Stimulated activated CD4-positive, alpha-beta T cell treated with anti-CD3 and anti-CD28 coated beads, Interleukin-1b, Interleukin-23, amount 100 ng/mL, for 24 hours (primary cell): ENCODE measurements at regions not wholly inside any gene's neighbourhood (a gene's known extent, or its start where the extent isn't known, plus 50 kb on each side); places are given as distances from the start of the nearest gene placed in this dataset.

ENCODE experiments used
- DNase-seq, 4 experiments: peaks; one replicate each; pipeline ENCODE4 v3.0.0-alpha.2; 2020; ENCODE audit warnings: low read depth in 4 of 4, low spot score in 1 of 4

GRCh38 chr1:175829845-175830244 is 86.5 kb upstream of the TNR start:
- DNase-seq, result no peak

- DNase-seq, result no peak
These were observed 83.3 kb upstream of the TNR start for GRCh38 chr1:175826705-175827104.

GRCh38 chr1:175824079-175824478 is 80.7 kb upstream of the TNR start:
- DNase-seq, result peak in 1 of 4 experiments; percentile 3

- no peak for DNase-seq
These were observed 80.0 kb upstream of the TNR start for GRCh38 chr1:175823406-175823805.

- no peak for DNase-seq
These were observed 79.2 kb upstream of the TNR start for GRCh38 chr1:175822580-175822979.

GRCh38 chr1:175820456-175821025 is 77.1 kb upstream of the TNR start:
- DNase-seq, result no peak

GRCh38 chr1:175818929-175819328 is 75.5 kb upstream of the TNR start:
- no peak for DNase-seq

GRCh38 chr1:175817445-175817844 is 74.0 kb upstream of the TNR start:
- no peak for DNase-seq

GRCh38 chr1:175814885-175815284 is 71.5 kb upstream of the TNR start:
- DNase-seq, result no peak

- DNase-seq, result no peak
These were observed 69.5 kb upstream of the TNR start for GRCh38 chr1:175812936-175813335.

- DNase-seq, result no peak
These were observed 66.9 kb upstream of the TNR start for GRCh38 chr1:175810305-175810704.

- DNase-seq, result no peak
These were observed 65.6 kb upstream of the TNR start for GRCh38 chr1:175808999-175809398.

- no peak for DNase-seq
These were observed 65.2 kb upstream of the TNR start for GRCh38 chr1:175808573-175808972.

GRCh38 chr1:175804561-175804960 is 61.2 kb upstream of the TNR start:
- no peak for DNase-seq

GRCh38 chr1:175803413-175803812 is 60.0 kb upstream of the TNR start:
- no peak for DNase-seq

GRCh38 chr1:175802407-175803123 is 59.2 kb upstream of the TNR start:
- DNase-seq, result no peak

- DNase-seq, result no peak
These were observed 58.6 kb upstream of the TNR start for GRCh38 chr1:175801979-175802378.

GRCh38 chr1:175797576-175797975 is 54.2 kb upstream of the TNR start:
- DNase-seq, result no peak

- no peak for DNase-seq
These were observed 51.2 kb upstream of the TNR start for GRCh38 chr1:175794586-175794985.

GRCh38 chr1:175793617-175794016 is 50.2 kb upstream of the TNR start:
- DNase-seq, result no peak
